ENCODE measurements at regions not wholly inside any gene's neighbourhood (a gene's known extent, or its start where the extent isn't known, plus 50 kb on each side); places are given as distances from the start of the nearest gene placed in this dataset.

DNA sequence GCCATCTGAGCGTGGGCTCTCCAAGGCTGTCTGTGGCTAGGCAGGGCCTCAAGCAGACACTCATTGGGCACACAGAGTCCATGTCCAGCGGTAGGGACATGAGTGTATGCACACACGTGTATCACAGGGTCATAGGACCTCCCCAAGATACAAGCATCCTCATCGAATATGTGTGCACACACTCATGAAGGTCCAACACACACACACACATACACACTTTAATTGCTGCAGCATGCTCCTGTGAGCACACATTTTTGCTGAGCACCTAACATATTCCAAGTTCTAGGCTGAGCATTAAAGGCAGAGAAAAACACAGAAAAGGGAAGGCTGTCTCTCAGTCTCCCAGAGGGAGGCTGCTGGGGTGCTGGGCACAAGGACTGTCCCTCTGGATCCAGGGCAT, 59.3 kb upstream of the TBX3 start:
- no peak for TF ChIP-seq RXRA (IDR thresholded peaks at IDR 0.05; ENCODE audit: insufficient read depth, low read depth, low read length)
- no peak for TF ChIP-seq EZH2 (IDR thresholded peaks at IDR 0.05; ENCODE audit: low read depth, low read length, severe bottlenecking)
- TF ChIP-seq, protein P1, sequence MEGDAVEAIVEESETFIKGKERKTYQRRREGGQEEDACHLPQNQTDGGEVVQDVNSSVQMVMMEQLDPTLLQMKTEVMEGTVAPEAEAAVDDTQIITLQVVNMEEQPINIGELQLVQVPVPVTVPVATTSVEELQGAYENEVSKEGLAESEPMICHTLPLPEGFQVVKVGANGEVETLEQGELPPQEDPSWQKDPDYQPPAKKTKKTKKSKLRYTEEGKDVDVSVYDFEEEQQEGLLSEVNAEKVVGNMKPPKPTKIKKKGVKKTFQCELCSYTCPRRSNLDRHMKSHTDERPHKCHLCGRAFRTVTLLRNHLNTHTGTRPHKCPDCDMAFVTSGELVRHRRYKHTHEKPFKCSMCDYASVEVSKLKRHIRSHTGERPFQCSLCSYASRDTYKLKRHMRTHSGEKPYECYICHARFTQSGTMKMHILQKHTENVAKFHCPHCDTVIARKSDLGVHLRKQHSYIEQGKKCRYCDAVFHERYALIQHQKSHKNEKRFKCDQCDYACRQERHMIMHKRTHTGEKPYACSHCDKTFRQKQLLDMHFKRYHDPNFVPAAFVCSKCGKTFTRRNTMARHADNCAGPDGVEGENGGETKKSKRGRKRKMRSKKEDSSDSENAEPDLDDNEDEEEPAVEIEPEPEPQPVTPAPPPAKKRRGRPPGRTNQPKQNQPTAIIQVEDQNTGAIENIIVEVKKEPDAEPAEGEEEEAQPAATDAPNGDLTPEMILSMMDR (IDR thresholded peaks at IDR 0.05; ENCODE audit: control extremely low read depth in 1 of 3, insufficient read depth in 1 of 3, low read depth in 1 of 3, low read length in 3 of 3): no peak
- TF ChIP-seq, protein P2, sequence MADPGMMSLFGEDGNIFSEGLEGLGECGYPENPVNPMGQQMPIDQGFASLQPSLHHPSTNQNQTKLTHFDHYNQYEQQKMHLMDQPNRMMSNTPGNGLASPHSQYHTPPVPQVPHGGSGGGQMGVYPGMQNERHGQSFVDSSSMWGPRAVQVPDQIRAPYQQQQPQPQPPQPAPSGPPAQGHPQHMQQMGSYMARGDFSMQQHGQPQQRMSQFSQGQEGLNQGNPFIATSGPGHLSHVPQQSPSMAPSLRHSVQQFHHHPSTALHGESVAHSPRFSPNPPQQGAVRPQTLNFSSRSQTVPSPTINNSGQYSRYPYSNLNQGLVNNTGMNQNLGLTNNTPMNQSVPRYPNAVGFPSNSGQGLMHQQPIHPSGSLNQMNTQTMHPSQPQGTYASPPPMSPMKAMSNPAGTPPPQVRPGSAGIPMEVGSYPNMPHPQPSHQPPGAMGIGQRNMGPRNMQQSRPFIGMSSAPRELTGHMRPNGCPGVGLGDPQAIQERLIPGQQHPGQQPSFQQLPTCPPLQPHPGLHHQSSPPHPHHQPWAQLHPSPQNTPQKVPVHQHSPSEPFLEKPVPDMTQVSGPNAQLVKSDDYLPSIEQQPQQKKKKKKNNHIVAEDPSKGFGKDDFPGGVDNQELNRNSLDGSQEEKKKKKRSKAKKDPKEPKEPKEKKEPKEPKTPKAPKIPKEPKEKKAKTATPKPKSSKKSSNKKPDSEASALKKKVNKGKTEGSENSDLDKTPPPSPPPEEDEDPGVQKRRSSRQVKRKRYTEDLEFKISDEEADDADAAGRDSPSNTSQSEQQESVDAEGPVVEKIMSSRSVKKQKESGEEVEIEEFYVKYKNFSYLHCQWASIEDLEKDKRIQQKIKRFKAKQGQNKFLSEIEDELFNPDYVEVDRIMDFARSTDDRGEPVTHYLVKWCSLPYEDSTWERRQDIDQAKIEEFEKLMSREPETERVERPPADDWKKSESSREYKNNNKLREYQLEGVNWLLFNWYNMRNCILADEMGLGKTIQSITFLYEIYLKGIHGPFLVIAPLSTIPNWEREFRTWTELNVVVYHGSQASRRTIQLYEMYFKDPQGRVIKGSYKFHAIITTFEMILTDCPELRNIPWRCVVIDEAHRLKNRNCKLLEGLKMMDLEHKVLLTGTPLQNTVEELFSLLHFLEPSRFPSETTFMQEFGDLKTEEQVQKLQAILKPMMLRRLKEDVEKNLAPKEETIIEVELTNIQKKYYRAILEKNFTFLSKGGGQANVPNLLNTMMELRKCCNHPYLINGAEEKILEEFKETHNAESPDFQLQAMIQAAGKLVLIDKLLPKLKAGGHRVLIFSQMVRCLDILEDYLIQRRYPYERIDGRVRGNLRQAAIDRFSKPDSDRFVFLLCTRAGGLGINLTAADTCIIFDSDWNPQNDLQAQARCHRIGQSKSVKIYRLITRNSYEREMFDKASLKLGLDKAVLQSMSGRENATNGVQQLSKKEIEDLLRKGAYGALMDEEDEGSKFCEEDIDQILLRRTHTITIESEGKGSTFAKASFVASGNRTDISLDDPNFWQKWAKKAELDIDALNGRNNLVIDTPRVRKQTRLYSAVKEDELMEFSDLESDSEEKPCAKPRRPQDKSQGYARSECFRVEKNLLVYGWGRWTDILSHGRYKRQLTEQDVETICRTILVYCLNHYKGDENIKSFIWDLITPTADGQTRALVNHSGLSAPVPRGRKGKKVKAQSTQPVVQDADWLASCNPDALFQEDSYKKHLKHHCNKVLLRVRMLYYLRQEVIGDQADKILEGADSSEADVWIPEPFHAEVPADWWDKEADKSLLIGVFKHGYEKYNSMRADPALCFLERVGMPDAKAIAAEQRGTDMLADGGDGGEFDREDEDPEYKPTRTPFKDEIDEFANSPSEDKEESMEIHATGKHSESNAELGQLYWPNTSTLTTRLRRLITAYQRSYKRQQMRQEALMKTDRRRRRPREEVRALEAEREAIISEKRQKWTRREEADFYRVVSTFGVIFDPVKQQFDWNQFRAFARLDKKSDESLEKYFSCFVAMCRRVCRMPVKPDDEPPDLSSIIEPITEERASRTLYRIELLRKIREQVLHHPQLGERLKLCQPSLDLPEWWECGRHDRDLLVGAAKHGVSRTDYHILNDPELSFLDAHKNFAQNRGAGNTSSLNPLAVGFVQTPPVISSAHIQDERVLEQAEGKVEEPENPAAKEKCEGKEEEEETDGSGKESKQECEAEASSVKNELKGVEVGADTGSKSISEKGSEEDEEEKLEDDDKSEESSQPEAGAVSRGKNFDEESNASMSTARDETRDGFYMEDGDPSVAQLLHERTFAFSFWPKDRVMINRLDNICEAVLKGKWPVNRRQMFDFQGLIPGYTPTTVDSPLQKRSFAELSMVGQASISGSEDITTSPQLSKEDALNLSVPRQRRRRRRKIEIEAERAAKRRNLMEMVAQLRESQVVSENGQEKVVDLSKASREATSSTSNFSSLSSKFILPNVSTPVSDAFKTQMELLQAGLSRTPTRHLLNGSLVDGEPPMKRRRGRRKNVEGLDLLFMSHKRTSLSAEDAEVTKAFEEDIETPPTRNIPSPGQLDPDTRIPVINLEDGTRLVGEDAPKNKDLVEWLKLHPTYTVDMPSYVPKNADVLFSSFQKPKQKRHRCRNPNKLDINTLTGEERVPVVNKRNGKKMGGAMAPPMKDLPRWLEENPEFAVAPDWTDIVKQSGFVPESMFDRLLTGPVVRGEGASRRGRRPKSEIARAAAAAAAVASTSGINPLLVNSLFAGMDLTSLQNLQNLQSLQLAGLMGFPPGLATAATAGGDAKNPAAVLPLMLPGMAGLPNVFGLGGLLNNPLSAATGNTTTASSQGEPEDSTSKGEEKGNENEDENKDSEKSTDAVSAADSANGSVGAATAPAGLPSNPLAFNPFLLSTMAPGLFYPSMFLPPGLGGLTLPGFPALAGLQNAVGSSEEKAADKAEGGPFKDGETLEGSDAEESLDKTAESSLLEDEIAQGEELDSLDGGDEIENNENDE (IDR thresholded peaks at IDR 0.05; ENCODE audit: insufficient replicate concordance, low read length): no peak
- TF ChIP-seq BRCA1 (IDR thresholded peaks at IDR 0.05; ENCODE audit: low read depth, low read length): no peak
- no peak for TF ChIP-seq SUZ12 (IDR thresholded peaks at IDR 0.05; ENCODE audit: low read length)
- no peak for TF ChIP-seq CHD2 (IDR thresholded peaks at IDR 0.05; ENCODE audit: low read length)
- TF ChIP-seq RAD21 (IDR thresholded peaks at IDR 0.05 in 1 of 2, conservative IDR thresholded peaks at IDR 0.05 in 1 of 2; ENCODE audit: low read depth in 2 of 2, low read length in 2 of 2): no peak
- TF ChIP-seq POLR2A (IDR thresholded peaks at IDR 0.05; ENCODE audit: control extremely low read depth in 1 of 2, low read depth in 2 of 2, low read length in 2 of 2): no peak
- no peak for TF ChIP-seq SRF (IDR thresholded peaks at IDR 0.05; ENCODE audit: low read depth, low read length)
- TF ChIP-seq YY1 (IDR thresholded peaks at IDR 0.05; ENCODE audit: low read depth, low read length): no peak
- TF ChIP-seq HDAC2 (IDR thresholded peaks at IDR 0.05; ENCODE audit: borderline replicate concordance in 1 of 2, low read depth in 2 of 2, low read length in 2 of 2): no peak
- TF ChIP-seq, protein P3, sequence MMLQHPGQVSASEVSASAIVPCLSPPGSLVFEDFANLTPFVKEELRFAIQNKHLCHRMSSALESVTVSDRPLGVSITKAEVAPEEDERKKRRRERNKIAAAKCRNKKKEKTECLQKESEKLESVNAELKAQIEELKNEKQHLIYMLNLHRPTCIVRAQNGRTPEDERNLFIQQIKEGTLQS (IDR thresholded peaks at IDR 0.05; ENCODE audit: insufficient read depth, low read depth, low read length): no peak

All from H1 (cell line).